Calu3 (cell line): ENCODE measurements at regions not wholly inside any gene's neighbourhood (a gene's known extent, or its start where the extent isn't known, plus 50 kb on each side); places are given as distances from the start of the nearest gene placed in this dataset.

Experiments
- BruUV-seq: library from RNA; stranded (reverse); fragments of 400-500 nt; replicated peaks from 2 replicates; lab custom pipeline; 2021; lab: Mats Ljungman, UMichigan
- CTCF ChIA-PET: fragments of 300-600 bp; sonication (Branson Sonifier 250); formaldehyde crosslinking; loops from one replicate; lab custom pipeline; 2022; ENCODE audit warnings: antibody characterized with exemption; lab: Charles Lee
- DNase-seq: peaks from one replicate; pipeline ENCODE4 v3.0.0; 2022
- H3K27ac Mint-ChIP-seq: one replicate; pipeline ENCODE4 v1.8.0; 2022; ENCODE audit warnings: mixed read lengths; ENCODE audit not compliant: unreplicated experiment
- H3K27me3 Mint-ChIP-seq: one replicate; pipeline ENCODE4 v1.8.0; 2022; ENCODE audit warnings: mixed read lengths; ENCODE audit not compliant: unreplicated experiment
- H3K36me3 Mint-ChIP-seq: one replicate; pipeline ENCODE4 v1.8.0; 2022; ENCODE audit warnings: mild to moderate bottlenecking, moderate library complexity, mixed read lengths; ENCODE audit not compliant: insufficient read depth, unreplicated experiment
- H3K4me1 Mint-ChIP-seq: one replicate; pipeline ENCODE4 v1.8.0; 2022; ENCODE audit warnings: mild to moderate bottlenecking, low read depth, mixed read lengths; ENCODE audit not compliant: unreplicated experiment
- H3K4me3 Mint-ChIP-seq: one replicate; pipeline ENCODE4 v1.8.0; 2022; ENCODE audit warnings: mild to moderate bottlenecking, low read depth, moderate library complexity, mixed read lengths; ENCODE audit not compliant: unreplicated experiment
- H3K9me3 Mint-ChIP-seq: one replicate; pipeline ENCODE4 v1.8.0; 2022; ENCODE audit warnings: low read depth, mixed read lengths; ENCODE audit not compliant: unreplicated experiment
- CTCF ChIP-seq: fragments of 200-600 bp; IDR thresholded peaks from one replicate; pipeline ENCODE4 v1.8.0; 2022; ENCODE audit warnings: antibody characterized with exemption; ENCODE audit not compliant: unreplicated experiment
- intact Hi-C: fragments of 100-400 bp; cut with micrococcal nuclease; formaldehyde crosslinking; loops from one replicate; pipeline ENCODE4 v1.10.0; 2022; ENCODE audit not compliant: unreplicated experiment

GRCh38 chr2:47238638-47239037, 62.3 kb upstream of the CALM2 start:
- CTCF ChIA-PET = interaction anchor here (0.6 kb wide), 1 partner anchor 1346 kb away, joined by 4 read pairs; no protein-coding TSS in a partner anchor
- no peaks in the 10 kb centered on the region for H3K4me1 Mint-ChIP-seq
- no peak overlapping the region for H3K4me3 Mint-ChIP-seq
- BruUV-seq = no TSS peak
- peaks cover 28% of the 10 kb centered on the region for H3K27me3 Mint-ChIP-seq
- intact Hi-C loops = no loop called here
- peaks cover 7% of the 10 kb centered on the region for H3K36me3 Mint-ChIP-seq
- H3K27ac Mint-ChIP-seq = no peak overlapping the region
- no peaks in the 10 kb centered on the region for H3K9me3 Mint-ChIP-seq
- DNase-seq = no peak
- no peak for TF ChIP-seq CTCF

GRCh38 chr2:47237375-47238334, 61.3 kb upstream of the CALM2 start:
- no peak for DNase-seq
- H3K27me3 Mint-ChIP-seq = peaks cover 28% of the 10 kb centered on the region
- CTCF ChIA-PET = no interaction called here
- intact Hi-C loops = no loop called here
- no peak overlapping the region for H3K4me3 Mint-ChIP-seq
- H3K4me1 Mint-ChIP-seq = no peaks in the 10 kb centered on the region
- no peak overlapping the region for H3K27ac Mint-ChIP-seq
- H3K36me3 Mint-ChIP-seq = peaks cover 7% of the 10 kb centered on the region
- BruUV-seq = no TSS peak
- no peaks in the 10 kb centered on the region for H3K9me3 Mint-ChIP-seq
- no peak for TF ChIP-seq CTCF

- CTCF ChIA-PET = no interaction called here
- DNase-seq = no peak
- no TSS peak for BruUV-seq
- Mint-ChIP-seq H3K36me3 (peaks cover 5% of the 10 kb centered on the region), H3K27me3 (peaks cover 28% of the 10 kb centered on the region), H3K4me1 (no peaks in the 10 kb centered on the region), H3K9me3 (no peaks in the 10 kb centered on the region), H3K4me3 (no peak overlapping the region), H3K27ac (no peak overlapping the region)
- no peak for TF ChIP-seq CTCF
- intact Hi-C loops = no loop called here
Measured at GRCh38 chr2:47236503-47237215, 60.3 kb upstream of the CALM2 start.

- no TSS peak for BruUV-seq
Measured at GRCh38 chr2:47235132-47235531, 58.8 kb upstream of the CALM2 start.

More at GRCh38 chr2:47235132-47235531, 58.8 kb upstream of the CALM2 start:
- H3K4me3 Mint-ChIP-seq = no peak overlapping the region
- no peak for TF ChIP-seq CTCF
- CTCF ChIA-PET = no interaction called here
- intact Hi-C loops = no loop called here
- H3K4me1 Mint-ChIP-seq = no peaks in the 10 kb centered on the region
- H3K9me3 Mint-ChIP-seq = no peaks in the 10 kb centered on the region
- no peak for DNase-seq
- H3K36me3 Mint-ChIP-seq = no peaks in the 10 kb centered on the region
- H3K27ac Mint-ChIP-seq = no peak overlapping the region
- peaks cover 28% of the 10 kb centered on the region for H3K27me3 Mint-ChIP-seq
